ENCODE measurements at regions not wholly inside any gene's neighbourhood (a gene's known extent, or its start where the extent isn't known, plus 50 kb on each side); places are given as distances from the start of the nearest gene placed in this dataset.

DNA sequence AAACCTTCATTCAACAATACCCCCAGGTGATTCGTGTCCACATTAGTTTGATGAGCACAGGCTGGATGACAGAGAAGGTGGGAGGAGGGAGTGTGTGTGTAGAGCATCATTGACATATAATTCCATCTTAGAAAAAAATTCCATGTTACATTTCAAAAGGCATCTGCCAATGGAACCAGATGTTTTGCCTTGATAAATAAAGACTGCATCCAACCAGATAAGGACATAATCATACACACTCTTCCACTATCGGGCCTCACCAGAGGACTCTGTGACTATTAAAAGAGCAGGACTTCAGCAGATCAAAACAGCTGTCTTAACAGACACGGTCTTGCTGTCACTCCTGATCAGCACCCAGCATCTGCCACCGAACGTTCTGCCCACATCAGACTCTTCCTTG is 96.4 kb upstream of the SPIN1 start:
- Mint-ChIP-seq H3K4me3 (no peak overlapping the region), H3K36me3 (no peaks in the 10 kb centered on the region)
- ATAC-seq, result no peak

GRCh38 chr9:88291056-88291455 is 97.2 kb upstream of the SPIN1 start:
- no peak overlapping the region for H3K27ac ChIP-seq (ENCODE audit: low read length)
- Mint-ChIP-seq H3K27me3 (ENCODE audit: low read depth in 2 of 2) (no peaks in the 10 kb centered on the region), H3K4me1 (no peaks in the 10 kb centered on the region), H3K9me3 (no peaks in the 10 kb centered on the region), H3K4me3 (no peak overlapping the region), H3K36me3 (no peaks in the 10 kb centered on the region), H3K27ac (no peak overlapping the region)
- DNase-seq (no peak), ATAC-seq (no peak)
- H3K36me3 ChIP-seq (ENCODE audit: control insufficient read depth, insufficient read depth, low read length), result no peaks in the 10 kb centered on the region
- WGBS (ENCODE audit: insufficient coverage), result 89% methylated on average over 7 of the region's 7 CpGs
- TF ChIP-seq, protein P1, sequence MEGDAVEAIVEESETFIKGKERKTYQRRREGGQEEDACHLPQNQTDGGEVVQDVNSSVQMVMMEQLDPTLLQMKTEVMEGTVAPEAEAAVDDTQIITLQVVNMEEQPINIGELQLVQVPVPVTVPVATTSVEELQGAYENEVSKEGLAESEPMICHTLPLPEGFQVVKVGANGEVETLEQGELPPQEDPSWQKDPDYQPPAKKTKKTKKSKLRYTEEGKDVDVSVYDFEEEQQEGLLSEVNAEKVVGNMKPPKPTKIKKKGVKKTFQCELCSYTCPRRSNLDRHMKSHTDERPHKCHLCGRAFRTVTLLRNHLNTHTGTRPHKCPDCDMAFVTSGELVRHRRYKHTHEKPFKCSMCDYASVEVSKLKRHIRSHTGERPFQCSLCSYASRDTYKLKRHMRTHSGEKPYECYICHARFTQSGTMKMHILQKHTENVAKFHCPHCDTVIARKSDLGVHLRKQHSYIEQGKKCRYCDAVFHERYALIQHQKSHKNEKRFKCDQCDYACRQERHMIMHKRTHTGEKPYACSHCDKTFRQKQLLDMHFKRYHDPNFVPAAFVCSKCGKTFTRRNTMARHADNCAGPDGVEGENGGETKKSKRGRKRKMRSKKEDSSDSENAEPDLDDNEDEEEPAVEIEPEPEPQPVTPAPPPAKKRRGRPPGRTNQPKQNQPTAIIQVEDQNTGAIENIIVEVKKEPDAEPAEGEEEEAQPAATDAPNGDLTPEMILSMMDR (IDR thresholded peaks at IDR 0.05), result no peak
- intact Hi-C loops (cut with micrococcal nuclease), result no loop called here
- H3K9me3 ChIP-seq (ENCODE audit: control insufficient read depth, insufficient read depth, low read length), result no peaks in the 10 kb centered on the region
- no peak overlapping the region for H3K4me3 ChIP-seq (ENCODE audit: low read length)
- no peaks in the 10 kb centered on the region for H3K27me3 ChIP-seq (ENCODE audit: control insufficient read depth, insufficient read depth, low read length)
- no peaks in the 10 kb centered on the region for H3K4me1 ChIP-seq (ENCODE audit: control insufficient read depth, insufficient read depth, low read length)

More for the DNA sequence above, 96.4 kb upstream of the SPIN1 start:
- no peaks in the 10 kb centered on the region for H3K4me1 Mint-ChIP-seq
- no peak overlapping the region for H3K27ac ChIP-seq (ENCODE audit: low read length)
- no peak for DNase-seq
- H3K9me3 ChIP-seq (ENCODE audit: control insufficient read depth, insufficient read depth, low read length), result no peaks in the 10 kb centered on the region
- H3K9me3 Mint-ChIP-seq, result no peaks in the 10 kb centered on the region
- no peak overlapping the region for H3K4me3 ChIP-seq (ENCODE audit: low read length)
- H3K36me3 ChIP-seq (ENCODE audit: control insufficient read depth, insufficient read depth, low read length), result no peaks in the 10 kb centered on the region
- no peaks in the 10 kb centered on the region for H3K4me1 ChIP-seq (ENCODE audit: control insufficient read depth, insufficient read depth, low read length)
- intact Hi-C loops (cut with micrococcal nuclease), result no loop called here
- TF ChIP-seq, protein P1 (IDR thresholded peaks at IDR 0.05), result no peak
- WGBS (ENCODE audit: insufficient coverage), result 67% methylated on average over 4 of the region's 5 CpGs
- no peaks in the 10 kb centered on the region for H3K27me3 Mint-ChIP-seq (ENCODE audit: low read depth in 2 of 2)
- no peak overlapping the region for H3K27ac Mint-ChIP-seq
- H3K27me3 ChIP-seq (ENCODE audit: control insufficient read depth, insufficient read depth, low read length), result no peaks in the 10 kb centered on the region

DNA sequence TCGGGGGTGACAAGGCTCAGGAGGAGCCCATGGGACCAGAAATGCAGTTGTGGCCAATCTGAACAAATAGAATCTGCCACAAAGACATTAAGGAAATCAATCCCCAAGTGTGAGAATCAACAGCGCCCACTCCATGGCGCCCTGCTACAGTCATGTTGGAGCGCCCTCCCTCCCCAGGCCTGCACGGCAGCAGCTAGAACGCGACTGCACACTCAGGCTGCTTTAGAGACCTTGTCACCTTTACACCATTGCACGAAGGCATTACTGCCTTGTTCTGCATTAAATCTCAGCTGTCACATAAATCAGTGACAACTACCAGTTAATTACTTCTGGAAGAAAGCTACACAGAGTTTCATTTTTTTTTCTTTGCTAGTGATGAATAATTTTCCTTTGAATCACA is 98.7 kb upstream of the SPIN1 start:
- no peak overlapping the region for H3K4me3 ChIP-seq (ENCODE audit: low read length)
- ATAC-seq (no peak), DNase-seq (no peak)
- no peaks in the 10 kb centered on the region for H3K9me3 ChIP-seq (ENCODE audit: control insufficient read depth, insufficient read depth, low read length)
- 93% methylated on average over 8 of the region's 8 CpGs for WGBS (ENCODE audit: insufficient coverage)
- no peaks in the 10 kb centered on the region for H3K27me3 ChIP-seq (ENCODE audit: control insufficient read depth, insufficient read depth, low read length)
- H3K9me3 Mint-ChIP-seq, result peaks cover 0 to 5% of the 10 kb centered on the region in 2 donors
- H3K36me3 ChIP-seq (ENCODE audit: control insufficient read depth, insufficient read depth, low read length), result no peaks in the 10 kb centered on the region
- no peak overlapping the region for H3K4me3 Mint-ChIP-seq
- intact Hi-C loops (cut with micrococcal nuclease), result no loop called here
- no peaks in the 10 kb centered on the region for H3K4me1 ChIP-seq (ENCODE audit: control insufficient read depth, insufficient read depth, low read length)
- no peak overlapping the region for H3K27ac Mint-ChIP-seq
- no peaks in the 10 kb centered on the region for H3K4me1 Mint-ChIP-seq
- no peak overlapping the region for H3K27ac ChIP-seq (ENCODE audit: low read length)
- peaks cover 8% of the 10 kb centered on the region for H3K36me3 Mint-ChIP-seq
- TF ChIP-seq, protein P1 (IDR thresholded peaks at IDR 0.05), result no peak
- H3K27me3 Mint-ChIP-seq (ENCODE audit: low read depth in 2 of 2), result peaks cover 0 to 3% of the 10 kb centered on the region in 2 donors

DNA sequence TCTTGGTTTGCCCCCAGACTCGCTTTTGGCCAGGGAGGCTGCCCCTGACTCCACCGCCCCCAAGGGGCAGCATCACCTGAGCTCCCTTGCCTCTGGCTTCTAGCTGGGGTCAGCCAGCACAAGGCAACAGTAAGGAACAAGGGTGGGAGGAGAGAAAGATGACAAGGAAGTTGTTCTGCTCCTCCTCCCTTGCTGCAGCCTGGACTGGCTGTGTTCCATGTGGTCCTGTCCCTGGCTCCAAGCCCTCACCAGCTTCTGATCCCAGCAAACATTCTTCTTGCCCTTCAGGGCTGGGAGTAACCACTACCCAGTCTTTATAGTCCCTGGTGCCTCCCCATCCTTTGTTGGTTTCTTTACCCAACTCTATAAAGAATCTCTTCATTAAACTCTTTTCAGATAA is 100.3 kb upstream of the SPIN1 start:
- ATAC-seq, result no peak
- Histone ChIP-seq H3K4me1 (ENCODE audit: control insufficient read depth, insufficient read depth, low read length) (no peaks in the 10 kb centered on the region), H3K27me3 (ENCODE audit: control insufficient read depth, insufficient read depth, low read length) (no peaks in the 10 kb centered on the region), H3K36me3 (ENCODE audit: control insufficient read depth, insufficient read depth, low read length) (no peaks in the 10 kb centered on the region), H3K9me3 (ENCODE audit: control insufficient read depth, insufficient read depth, low read length) (no peaks in the 10 kb centered on the region), H3K4me3 (ENCODE audit: low read length) (no peak overlapping the region), H3K27ac (ENCODE audit: low read length) (no peak overlapping the region)
- DNase-seq, result no peak
- Mint-ChIP-seq H3K27ac (no peak overlapping the region), H3K4me3 (no peak overlapping the region), H3K4me1 (no peaks in the 10 kb centered on the region), H3K36me3 (peaks cover 9% of the 10 kb centered on the region), H3K9me3 (peaks cover 0 to 9% of the 10 kb centered on the region in 2 donors), H3K27me3 (ENCODE audit: low read depth in 2 of 2) (peaks cover 0 to 6% of the 10 kb centered on the region in 2 donors)
- intact Hi-C loops (cut with micrococcal nuclease), result no loop called here
- WGBS (ENCODE audit: insufficient coverage), result 88% methylated on average over 2 of the region's 2 CpGs
- TF ChIP-seq, protein P1 (IDR thresholded peaks at IDR 0.05), result no peak
